SJSA1 (cell line): ENCODE measurements at regions not wholly inside any gene's neighbourhood (a gene's known extent, or its start where the extent isn't known, plus 50 kb on each side); places are given as distances from the start of the nearest gene placed in this dataset.
A peak's percentile ranks its signal among the peaks of the same experiment; 100 is the strongest.

Experiments
- DNase-seq, 2 experiments: peaks; one replicate each; pipeline ENCODE4 v3.0.0-alpha.2; 2015 to 2020; ENCODE audit warnings: low spot score in 2 of 2, low read depth in 1 of 2
- H3K27ac ChIP-seq: fragments of 250-450 bp; sonication (Bioruptor Pico); 2 replicates; pipeline ENCODE4 v1.5.1; 2020; ENCODE audit warnings: mild to moderate bottlenecking, moderate library complexity
- H3K27me3 ChIP-seq: fragments of 250-450 bp; sonication (Bioruptor Pico); replicated peaks from 2 replicates; pipeline ENCODE4 v1.5.1; 2020; ENCODE audit warnings: mild to moderate bottlenecking, moderate library complexity
- H3K36me3 ChIP-seq: fragments of 250-450 bp; sonication (Bioruptor Pico); 2 replicates; pipeline ENCODE4 v1.5.1; 2020; ENCODE audit warnings: mild to moderate bottlenecking
- H3K4me1 ChIP-seq: fragments of 250-450 bp; sonication (Bioruptor Pico); replicated peaks from 2 replicates; pipeline ENCODE4 v1.6.1; 2021; ENCODE audit warnings: mild to moderate bottlenecking
- H3K4me3 ChIP-seq: fragments of 250-450 bp; sonication (Bioruptor Pico); 2 replicates; pipeline ENCODE4 v1.5.1; 2020; ENCODE audit warnings: mild to moderate bottlenecking
- H3K9me3 ChIP-seq: fragments of 250-450 bp; sonication (Bioruptor Pico); replicated peaks from 2 replicates; pipeline ENCODE4 v1.5.1; 2020; ENCODE audit warnings: mild to moderate bottlenecking

DNA sequence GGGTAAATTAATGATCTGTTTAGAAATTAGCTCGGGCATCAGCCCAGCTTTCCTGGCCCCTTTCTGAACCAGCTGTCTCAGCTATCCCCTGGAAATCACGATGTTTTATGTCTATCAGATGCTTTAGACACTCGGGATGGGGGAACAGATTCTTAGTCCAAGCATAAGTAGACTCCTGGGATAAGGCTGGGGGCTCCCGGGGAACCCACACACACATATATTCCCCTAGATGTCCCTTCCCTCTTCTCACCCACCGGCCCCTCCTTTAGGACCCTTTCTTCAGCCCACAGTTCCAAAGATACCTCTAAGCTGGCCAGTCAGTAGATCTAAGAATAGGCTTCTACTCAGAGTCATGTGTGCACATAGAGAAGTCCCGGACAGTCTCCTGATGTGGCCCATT lies 151.5 kb upstream of the COPS8 start:
- H3K4me1 ChIP-seq: no peaks in the 10 kb centered on the region
- no peak overlapping the region for H3K4me3 ChIP-seq
- H3K36me3 ChIP-seq: no peaks in the 10 kb centered on the region
- peak in 1 of 2 experiments; percentile 6 for DNase-seq
- no peaks in the 10 kb centered on the region for H3K9me3 ChIP-seq
- no peaks in the 10 kb centered on the region; the same call in 1 of the 2 replicates for H3K27me3 ChIP-seq
- H3K27ac ChIP-seq: no peak overlapping the region

GRCh38 chr2:236934656-236935055 lies 151.0 kb upstream of the COPS8 start:
- DNase-seq: peak in 1 of 2 experiments; percentile 11
- H3K36me3 ChIP-seq: no peaks in the 10 kb centered on the region
- H3K4me1 ChIP-seq: no peaks in the 10 kb centered on the region
- no peak overlapping the region for H3K27ac ChIP-seq
- no peaks in the 10 kb centered on the region for H3K9me3 ChIP-seq
- H3K27me3 ChIP-seq: no peaks in the 10 kb centered on the region; the same call in 1 of the 2 replicates
- H3K4me3 ChIP-seq: no peak overlapping the region

- Histone ChIP-seq H3K27ac (no peak overlapping the region), H3K27me3 (no peaks in the 10 kb centered on the region; the same call in 1 of the 2 replicates), H3K4me3 (no peak overlapping the region), H3K36me3 (no peaks in the 10 kb centered on the region), H3K4me1 (no peaks in the 10 kb centered on the region), H3K9me3 (no peaks in the 10 kb centered on the region)
- DNase-seq: peak in 1 of 2 experiments; percentile 21
These were observed 150.6 kb upstream of the COPS8 start for GRCh38 chr2:236935083-236935482.

DNA sequence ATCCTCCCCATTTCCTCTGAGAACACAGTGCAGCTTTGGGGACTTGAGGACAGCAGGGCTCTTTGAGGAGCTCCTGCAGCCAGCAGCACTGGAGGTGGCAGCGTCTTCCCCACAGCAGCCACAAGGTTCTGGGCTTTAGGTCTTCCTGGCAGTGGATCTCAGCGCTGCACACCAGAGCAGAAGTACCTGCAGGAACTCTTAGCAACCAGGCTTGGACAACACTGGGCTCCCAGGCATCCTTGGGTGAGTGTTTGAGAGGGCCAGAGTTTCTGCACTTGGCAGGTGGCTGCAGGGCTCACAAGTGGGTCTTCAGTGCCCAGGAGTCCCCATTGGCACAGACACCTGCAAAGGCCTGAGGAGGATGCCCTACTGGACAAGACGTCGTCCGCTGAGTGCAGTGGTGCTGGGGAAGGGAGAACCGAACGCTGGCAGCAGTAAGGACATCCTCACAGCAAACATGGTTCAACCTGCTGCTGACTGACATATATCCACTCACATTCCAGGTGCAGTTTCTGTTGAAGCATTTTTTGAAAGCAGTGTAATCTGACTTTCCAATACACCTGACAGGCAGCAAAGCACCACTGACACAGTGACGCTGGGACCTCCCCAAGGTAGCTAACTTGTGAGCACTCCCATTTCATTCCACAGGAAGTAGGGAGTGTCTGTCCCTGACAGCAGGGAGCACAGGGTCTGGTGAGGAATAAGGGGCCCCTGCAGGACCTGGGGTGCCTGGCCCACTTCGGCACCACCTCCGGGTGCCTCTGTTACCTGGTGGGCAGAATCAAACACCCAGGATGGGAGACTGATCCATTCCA lies 149.9 kb upstream of the COPS8 start:
- H3K4me1 ChIP-seq: no peaks in the 10 kb centered on the region
- H3K4me3 ChIP-seq: no peak overlapping the region
- H3K36me3 ChIP-seq: no peaks in the 10 kb centered on the region

GRCh38 chr2:236936446-236936940 lies 149.2 kb upstream of the COPS8 start:
- Histone ChIP-seq H3K9me3 (no peaks in the 10 kb centered on the region), H3K27ac (no peak overlapping the region), H3K36me3 (no peaks in the 10 kb centered on the region), H3K4me1 (no peaks in the 10 kb centered on the region), H3K4me3 (no peak overlapping the region), H3K27me3 (no peaks in the 10 kb centered on the region; the same call in 1 of the 2 replicates)
- peak in 1 of 2 experiments; percentile 34 for DNase-seq

More for the DNA sequence above, 149.9 kb upstream of the COPS8 start:
- Histone ChIP-seq H3K27me3 (no peaks in the 10 kb centered on the region; the same call in 1 of the 2 replicates), H3K9me3 (no peaks in the 10 kb centered on the region), H3K27ac (no peak overlapping the region)
- peak in 1 of 2 experiments; percentile 32 for DNase-seq

GRCh38 chr2:236938126-236938525 lies 147.6 kb upstream of the COPS8 start:
- Histone ChIP-seq H3K9me3 (no peaks in the 10 kb centered on the region), H3K36me3 (no peaks in the 10 kb centered on the region), H3K27me3 (no peaks in the 10 kb centered on the region), H3K27ac (no peak overlapping the region), H3K4me3 (no peak overlapping the region), H3K4me1 (no peaks in the 10 kb centered on the region)
- DNase-seq: peak in 1 of 2 experiments; percentile 28

DNA sequence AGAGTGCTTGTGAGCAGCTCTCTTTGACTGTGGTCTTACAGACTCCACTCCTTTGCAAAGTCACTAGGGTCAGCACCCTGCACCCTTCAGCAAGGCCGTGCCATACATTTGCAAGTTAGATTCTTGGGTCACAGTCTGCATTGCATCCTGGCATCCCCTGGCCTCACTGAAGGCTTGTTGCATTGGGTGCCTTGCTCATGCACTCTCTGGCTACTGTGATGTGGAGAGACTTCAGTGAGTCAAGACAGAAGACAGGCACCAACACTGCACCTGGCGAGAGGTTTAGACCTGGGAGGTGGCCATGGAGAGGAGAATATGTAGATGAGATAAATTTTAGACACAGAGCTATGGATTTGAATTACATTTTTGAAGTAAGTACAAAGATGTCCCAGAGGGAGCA lies 146.4 kb upstream of the COPS8 start:
- no peak overlapping the region for H3K4me3 ChIP-seq

GRCh38 chr2:236939721-236940231 lies 145.9 kb upstream of the COPS8 start:
- Histone ChIP-seq H3K4me3 (no peak overlapping the region), H3K9me3 (no peaks in the 10 kb centered on the region), H3K4me1 (no peaks in the 10 kb centered on the region), H3K27me3 (no peaks in the 10 kb centered on the region), H3K27ac (no peak overlapping the region), H3K36me3 (no peaks in the 10 kb centered on the region)
- DNase-seq: peak in 1 of 2 experiments; percentile 16

More for the DNA sequence above, 146.4 kb upstream of the COPS8 start:
- Histone ChIP-seq H3K9me3 (no peaks in the 10 kb centered on the region), H3K4me1 (no peaks in the 10 kb centered on the region), H3K36me3 (no peaks in the 10 kb centered on the region), H3K27me3 (no peaks in the 10 kb centered on the region), H3K27ac (no peak overlapping the region)
- DNase-seq: peak in 1 of 2 experiments; percentile 15

DNA sequence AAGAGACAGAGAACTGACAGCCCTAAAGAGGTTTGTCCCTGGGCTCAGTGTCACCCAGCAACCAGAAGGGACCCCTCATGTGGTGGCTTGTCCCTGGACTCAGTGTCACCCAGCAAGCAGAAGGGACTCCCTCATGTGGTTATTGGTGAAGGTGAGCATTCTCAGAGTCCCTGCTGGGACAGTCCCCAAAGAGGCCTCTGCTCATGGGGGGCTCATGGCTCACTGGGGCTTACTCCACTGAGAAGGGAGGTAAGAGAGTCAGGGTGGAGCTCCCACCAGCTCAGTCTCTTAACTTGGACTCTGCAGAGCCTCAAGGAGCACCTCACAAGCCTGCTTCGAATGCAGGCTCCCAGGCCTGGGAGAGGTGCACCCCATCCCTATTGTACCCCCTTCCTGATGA lies 145.2 kb upstream of the COPS8 start:
- Histone ChIP-seq H3K27ac (no peak overlapping the region), H3K36me3 (no peaks in the 10 kb centered on the region), H3K27me3 (no peaks in the 10 kb centered on the region), H3K4me3 (no peak overlapping the region), H3K9me3 (no peaks in the 10 kb centered on the region), H3K4me1 (no peaks in the 10 kb centered on the region)
- peak in 1 of 2 experiments; percentile 27 for DNase-seq

DNA sequence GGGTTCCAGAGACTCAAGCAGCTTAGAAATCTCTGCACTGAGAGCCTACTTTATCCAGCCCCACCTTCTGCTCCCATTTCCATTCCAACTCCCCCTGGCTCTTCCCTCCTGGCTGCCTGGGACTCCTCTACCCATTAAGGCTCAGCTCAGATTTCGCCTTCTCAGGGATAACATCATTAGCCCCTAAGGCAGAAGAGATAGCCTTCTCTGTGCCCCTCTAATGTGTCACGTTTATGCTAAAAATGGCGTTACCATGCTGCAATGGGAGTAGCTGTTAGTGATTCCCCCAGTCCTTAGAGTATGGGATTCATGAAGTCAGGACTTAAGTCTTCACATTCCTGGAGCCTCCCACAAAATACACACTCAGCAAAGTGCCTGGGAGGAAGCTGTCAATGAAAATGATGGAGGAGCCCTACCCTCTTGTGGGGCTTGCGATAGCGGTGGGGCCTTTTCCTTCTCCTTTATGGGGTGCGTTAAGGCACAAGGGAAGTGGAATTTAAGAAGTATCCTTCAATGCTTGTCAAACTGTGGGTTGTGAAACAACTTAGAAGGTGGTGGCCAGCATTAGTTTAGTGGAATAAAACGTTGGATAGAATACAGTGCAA lies 144.7 kb upstream of the COPS8 start:
- Histone ChIP-seq H3K9me3 (no peaks in the 10 kb centered on the region), H3K27me3 (no peaks in the 10 kb centered on the region), H3K4me1 (no peaks in the 10 kb centered on the region), H3K36me3 (no peaks in the 10 kb centered on the region), H3K4me3 (no peak overlapping the region), H3K27ac (no peak overlapping the region)
- peak in 1 of 2 experiments; percentile 17 for DNase-seq

DNA sequence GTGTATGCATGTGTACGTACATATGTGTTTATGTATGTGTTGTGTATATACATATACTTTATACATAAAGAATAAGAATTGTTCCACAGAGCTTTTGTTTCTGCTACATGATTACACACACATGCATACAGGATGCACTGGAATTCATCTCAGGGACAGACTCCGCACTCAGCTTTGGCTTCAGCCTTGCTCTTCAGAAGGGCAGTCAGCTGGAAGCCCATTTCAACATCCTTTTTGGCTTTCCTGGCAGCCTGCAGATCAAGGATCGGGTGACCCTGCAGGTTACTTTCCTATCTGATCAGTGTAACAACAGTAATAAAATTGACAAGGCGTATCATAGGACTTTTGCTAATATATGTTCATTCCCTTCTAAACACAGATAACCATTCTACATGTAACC lies 144.1 kb upstream of the COPS8 start:
- no peak overlapping the region for H3K27ac ChIP-seq
- no peaks in the 10 kb centered on the region for H3K27me3 ChIP-seq
- peak in 1 of 2 experiments; percentile 2 for DNase-seq
- H3K4me1 ChIP-seq: no peaks in the 10 kb centered on the region
- H3K36me3 ChIP-seq: no peaks in the 10 kb centered on the region
- no peak overlapping the region for H3K4me3 ChIP-seq
- H3K9me3 ChIP-seq: no peaks in the 10 kb centered on the region

DNA sequence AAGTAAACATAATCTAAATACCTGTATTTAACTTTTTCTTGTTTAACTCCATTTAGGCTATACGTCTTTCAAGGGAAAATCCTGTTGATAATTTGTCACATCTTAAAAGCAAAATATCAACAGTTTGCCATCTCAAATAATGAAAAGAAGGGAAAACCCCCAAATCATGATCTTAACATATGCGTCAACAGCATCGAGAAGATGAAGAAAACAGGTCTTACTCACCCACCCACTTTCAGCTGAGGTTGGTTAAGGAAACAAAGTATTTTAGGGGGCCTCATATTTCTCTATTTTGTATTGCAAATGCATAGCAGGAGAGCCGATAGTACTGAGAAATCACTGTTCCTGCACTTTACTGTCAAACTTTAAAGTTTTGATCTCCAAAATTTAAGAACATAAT lies 143.1 kb upstream of the COPS8 start:
- H3K4me3 ChIP-seq: no peak overlapping the region
- no peaks in the 10 kb centered on the region for H3K27me3 ChIP-seq
- no peaks in the 10 kb centered on the region for H3K9me3 ChIP-seq
- H3K27ac ChIP-seq: no peak overlapping the region
- no peak for DNase-seq
- H3K36me3 ChIP-seq: no peaks in the 10 kb centered on the region
- H3K4me1 ChIP-seq: no peaks in the 10 kb centered on the region

GRCh38 chr2:236943068-236943467 lies 142.6 kb upstream of the COPS8 start:
- no peaks in the 10 kb centered on the region for H3K9me3 ChIP-seq
- peak in 1 of 2 experiments; percentile 0 for DNase-seq
- H3K27me3 ChIP-seq: no peaks in the 10 kb centered on the region
- no peaks in the 10 kb centered on the region for H3K36me3 ChIP-seq
- H3K4me3 ChIP-seq: no peak overlapping the region
- H3K4me1 ChIP-seq: no peaks in the 10 kb centered on the region
- no peak overlapping the region for H3K27ac ChIP-seq
